ENCODE measurements at regions not wholly inside any gene's neighbourhood (a gene's known extent, or its start where the extent isn't known, plus 50 kb on each side); places are given as distances from the start of the nearest gene placed in this dataset.
A peak's percentile ranks its signal among the peaks of the same experiment; 100 is the strongest.

GRCh38 chr18:46401486-46402070 lies 255.4 kb downstream of the LOXHD1 start:
- H3K27ac ChIP-seq (ENCODE audit: low read length), result no peak overlapping the region
- peaks cover 43% of the 10 kb centered on the region for H3K4me1 ChIP-seq (ENCODE audit: control insufficient read depth, insufficient read depth, low read length)
- 59% methylated on average over 2 of the region's 7 CpGs for WGBS (ENCODE audit: insufficient coverage)

DNA sequence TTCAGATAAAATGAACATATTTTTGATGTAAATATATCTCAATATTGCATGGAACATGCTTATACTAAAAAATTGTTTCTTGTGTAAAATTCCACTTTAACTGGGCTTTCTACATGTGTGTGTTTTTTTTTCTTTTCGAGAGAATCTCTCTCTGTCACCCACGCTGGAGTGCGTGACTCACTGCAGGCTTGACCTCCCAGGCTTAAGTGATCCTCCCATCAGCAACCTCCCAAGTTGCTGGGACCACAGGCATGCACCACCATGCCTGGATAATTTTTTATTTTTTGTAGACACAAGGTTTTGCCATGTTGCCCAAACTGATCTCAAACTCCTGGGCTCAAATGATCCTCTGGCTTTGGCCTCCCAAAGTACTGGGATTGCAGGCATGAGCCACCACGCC lies 254.6 kb downstream of the LOXHD1 start:
- Histone ChIP-seq H3K4me1 (ENCODE audit: control insufficient read depth, insufficient read depth, low read length) (peaks cover 44% of the 10 kb centered on the region), H3K4me3 (ENCODE audit: low read length) (no peak overlapping the region), H3K9me3 (replicated peaks; ENCODE audit: control insufficient read depth, low read depth, low read length) (no peaks in the 10 kb centered on the region), H3K27ac (ENCODE audit: low read length) (no peak overlapping the region), H3K27me3 (ENCODE audit: control insufficient read depth, insufficient read depth, low read length) (no peaks in the 10 kb centered on the region), H3K36me3 (ENCODE audit: control insufficient read depth, insufficient read depth, low read length) (peaks cover 2% of the 10 kb centered on the region)
- no peak for DNase-seq
- WGBS (ENCODE audit: insufficient coverage), result 87% methylated on average over 3 of the region's 4 CpGs

More at GRCh38 chr18:46401486-46402070, 255.4 kb downstream of the LOXHD1 start:
- H3K4me3 ChIP-seq (ENCODE audit: low read length), result no peak overlapping the region
- H3K36me3 ChIP-seq (ENCODE audit: control insufficient read depth, insufficient read depth, low read length), result peaks cover 2% of the 10 kb centered on the region
- H3K9me3 ChIP-seq (replicated peaks; ENCODE audit: control insufficient read depth, low read depth, low read length), result no peaks in the 10 kb centered on the region
- no peak for DNase-seq
- no peaks in the 10 kb centered on the region for H3K27me3 ChIP-seq (ENCODE audit: control insufficient read depth, insufficient read depth, low read length)

GRCh38 chr18:46402945-46403344 lies 254.1 kb downstream of the LOXHD1 start:
- H3K9me3 ChIP-seq (replicated peaks; ENCODE audit: control insufficient read depth, low read depth, low read length), result no peaks in the 10 kb centered on the region
- 64% methylated on average over 1 of the region's 4 CpGs for WGBS (ENCODE audit: insufficient coverage)
- H3K36me3 ChIP-seq (ENCODE audit: control insufficient read depth, insufficient read depth, low read length), result peaks cover 2% of the 10 kb centered on the region
- peaks cover 46% of the 10 kb centered on the region for H3K4me1 ChIP-seq (ENCODE audit: control insufficient read depth, insufficient read depth, low read length)
- H3K27me3 ChIP-seq (ENCODE audit: control insufficient read depth, insufficient read depth, low read length), result no peaks in the 10 kb centered on the region
- DNase-seq, result no peak
- no peak overlapping the region for H3K27ac ChIP-seq (ENCODE audit: low read length)
- H3K4me3 ChIP-seq (ENCODE audit: low read length), result no peak overlapping the region

DNA sequence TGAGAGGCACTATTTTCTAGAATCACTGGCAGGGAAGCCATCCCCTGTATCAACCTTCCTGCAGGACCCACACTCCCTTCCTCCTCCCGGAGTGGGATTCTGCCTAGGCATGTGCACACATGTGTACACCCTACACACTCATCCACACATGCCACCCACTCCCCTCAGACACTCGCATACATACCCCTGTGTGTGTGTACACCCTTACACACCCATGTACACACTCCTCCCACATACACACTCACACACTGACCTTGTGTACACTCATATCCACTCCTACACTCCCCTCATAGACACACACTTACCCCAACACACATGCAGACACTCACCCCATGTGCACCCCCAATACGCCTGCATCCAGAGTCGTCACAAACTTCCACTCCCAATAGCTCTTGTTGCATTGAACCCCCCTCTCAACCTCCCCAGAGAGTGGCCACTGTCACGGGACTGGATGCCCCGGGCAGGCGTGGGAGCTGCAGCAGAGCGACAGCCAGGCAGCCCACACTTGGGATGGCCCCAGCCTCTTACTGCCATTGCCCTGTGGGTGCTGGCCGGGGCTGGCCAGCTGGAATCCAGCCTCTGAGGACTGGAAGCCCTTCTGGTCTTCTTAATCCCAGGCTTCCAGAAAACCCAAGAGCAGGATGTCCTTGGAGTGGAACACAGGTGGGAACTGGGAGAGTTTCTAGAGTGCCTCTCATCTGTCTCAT lies 251.0 kb downstream of the LOXHD1 start:
- WGBS (ENCODE audit: insufficient coverage), result 83% methylated on average over 9 of the region's 9 CpGs
- Histone ChIP-seq H3K9me3 (replicated peaks; ENCODE audit: control insufficient read depth, low read depth, low read length) (no peaks in the 10 kb centered on the region), H3K4me3 (ENCODE audit: low read length) (no peak overlapping the region), H3K4me1 (ENCODE audit: control insufficient read depth, insufficient read depth, low read length) (peaks cover 55% of the 10 kb centered on the region), H3K36me3 (ENCODE audit: control insufficient read depth, insufficient read depth, low read length) (peaks cover 2% of the 10 kb centered on the region), H3K27ac (ENCODE audit: low read length) (peak overlapping the region; percentile 13), H3K27me3 (ENCODE audit: control insufficient read depth, insufficient read depth, low read length) (no peaks in the 10 kb centered on the region)
- no peak for DNase-seq

- 100% methylated on average over 3 of the region's 4 CpGs for WGBS (ENCODE audit: insufficient coverage)
- Histone ChIP-seq H3K36me3 (ENCODE audit: control insufficient read depth, insufficient read depth, low read length) (peaks cover 2% of the 10 kb centered on the region), H3K4me1 (ENCODE audit: control insufficient read depth, insufficient read depth, low read length) (peaks cover 61% of the 10 kb centered on the region)
These were observed 250.5 kb downstream of the LOXHD1 start for GRCh38 chr18:46406539-46406932.

GRCh38 chr18:46407486-46408166 lies 249.4 kb downstream of the LOXHD1 start:
- H3K9me3 ChIP-seq (replicated peaks; ENCODE audit: control insufficient read depth, low read depth, low read length), result no peaks in the 10 kb centered on the region
- H3K4me3 ChIP-seq (ENCODE audit: low read length), result no peak overlapping the region
- peaks cover 72% of the 10 kb centered on the region for H3K4me1 ChIP-seq (ENCODE audit: control insufficient read depth, insufficient read depth, low read length)
- H3K27ac ChIP-seq (ENCODE audit: low read length), result peak overlapping the region; percentile 49
- 71% methylated on average over 5 of the region's 6 CpGs for WGBS (ENCODE audit: insufficient coverage)
- H3K27me3 ChIP-seq (ENCODE audit: control insufficient read depth, insufficient read depth, low read length), result no peaks in the 10 kb centered on the region
- H3K36me3 ChIP-seq (ENCODE audit: control insufficient read depth, insufficient read depth, low read length), result peaks cover 2% of the 10 kb centered on the region
- peak; percentile 47 for DNase-seq

More at GRCh38 chr18:46406539-46406932, 250.5 kb downstream of the LOXHD1 start:
- DNase-seq, result no peak
- H3K4me3 ChIP-seq (ENCODE audit: low read length), result no peak overlapping the region
- H3K9me3 ChIP-seq (replicated peaks; ENCODE audit: control insufficient read depth, low read depth, low read length), result no peaks in the 10 kb centered on the region
- H3K27ac ChIP-seq (ENCODE audit: low read length), result peak overlapping the region; percentile 49
- H3K27me3 ChIP-seq (ENCODE audit: control insufficient read depth, insufficient read depth, low read length), result no peaks in the 10 kb centered on the region

DNA sequence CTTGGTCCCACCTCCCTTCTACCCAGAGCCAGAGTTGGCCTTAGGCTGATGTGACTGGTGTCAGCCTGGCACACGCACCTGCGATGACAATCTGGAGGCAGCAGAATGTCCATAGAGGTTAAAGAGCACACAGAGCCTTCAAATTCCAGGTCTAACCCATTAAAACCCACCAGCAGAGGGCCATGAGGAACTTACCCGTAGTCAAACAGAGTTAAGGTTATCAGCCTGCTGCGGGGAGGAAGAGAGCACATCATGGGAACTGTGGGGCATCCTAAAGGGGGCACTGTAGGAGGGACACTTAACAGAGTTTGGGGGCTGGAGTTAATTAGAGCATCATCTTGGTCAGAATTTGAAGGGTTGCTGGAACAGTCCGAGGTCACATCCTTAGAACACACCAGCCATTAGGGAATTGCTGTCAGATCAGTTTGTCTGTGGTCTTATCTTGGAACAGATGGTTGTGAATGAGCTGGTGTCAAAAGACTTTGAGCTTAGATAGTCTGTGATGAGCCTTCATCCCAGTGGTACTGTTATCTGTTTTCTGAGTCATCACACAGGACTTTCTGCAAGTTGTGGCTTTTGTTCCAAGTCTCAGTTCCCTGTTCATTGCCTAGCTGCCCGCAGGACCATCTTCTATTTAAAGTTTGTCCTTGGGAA lies 248.6 kb downstream of the LOXHD1 start:
- 62% methylated on average over 4 of the region's 6 CpGs for WGBS (ENCODE audit: insufficient coverage)
- no peak overlapping the region for H3K27ac ChIP-seq (ENCODE audit: low read length)
- H3K27me3 ChIP-seq (ENCODE audit: control insufficient read depth, insufficient read depth, low read length), result no peaks in the 10 kb centered on the region
- H3K36me3 ChIP-seq (ENCODE audit: control insufficient read depth, insufficient read depth, low read length), result peaks cover 2% of the 10 kb centered on the region
- H3K4me3 ChIP-seq (ENCODE audit: low read length), result no peak overlapping the region
- peaks cover 80% of the 10 kb centered on the region for H3K4me1 ChIP-seq (ENCODE audit: control insufficient read depth, insufficient read depth, low read length)
- no peaks in the 10 kb centered on the region for H3K9me3 ChIP-seq (replicated peaks; ENCODE audit: control insufficient read depth, low read depth, low read length)
- DNase-seq, result no peak

DNA sequence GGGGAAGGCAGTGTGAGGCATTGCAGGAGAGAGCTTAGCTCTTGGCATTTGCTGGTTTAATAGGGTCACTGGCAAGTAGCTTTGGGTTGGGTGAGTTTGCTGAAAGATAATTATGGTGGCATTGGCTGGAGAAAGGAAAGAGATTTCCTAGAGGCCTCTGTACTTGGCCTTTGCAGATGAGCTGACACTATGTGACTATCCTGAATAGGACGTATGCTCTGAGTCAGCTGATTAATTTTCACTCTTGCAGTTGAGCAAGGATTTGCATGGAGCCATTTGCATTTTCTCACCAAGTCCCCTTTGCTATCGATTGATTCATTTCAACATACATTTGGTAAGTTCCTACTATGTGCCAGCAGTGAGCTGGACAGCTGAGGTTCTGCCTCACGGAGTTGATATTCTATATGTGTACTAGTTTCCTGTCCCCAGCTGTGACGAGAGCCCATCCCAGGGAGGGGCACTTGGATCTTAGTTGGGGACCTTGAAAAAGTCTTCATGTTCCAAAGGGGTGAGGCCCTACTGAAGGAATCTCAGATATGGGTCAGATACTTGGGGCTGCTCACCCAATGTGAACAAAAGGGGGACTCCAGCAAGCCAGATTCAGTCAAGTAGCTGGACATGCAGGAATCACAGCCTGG lies 245.7 kb downstream of the LOXHD1 start:
- Histone ChIP-seq H3K9me3 (replicated peaks; ENCODE audit: control insufficient read depth, low read depth, low read length) (no peaks in the 10 kb centered on the region), H3K4me1 (ENCODE audit: control insufficient read depth, insufficient read depth, low read length) (peaks cover 94% of the 10 kb centered on the region), H3K4me3 (ENCODE audit: low read length) (no peak overlapping the region), H3K27ac (ENCODE audit: low read length) (peak overlapping the region; percentile 94), H3K36me3 (ENCODE audit: control insufficient read depth, insufficient read depth, low read length) (no peaks in the 10 kb centered on the region), H3K27me3 (ENCODE audit: control insufficient read depth, insufficient read depth, low read length) (no peaks in the 10 kb centered on the region)
- DNase-seq, result peak; percentile 38
- WGBS (ENCODE audit: insufficient coverage), result 64% methylated on average over 2 of the region's 4 CpGs

DNA sequence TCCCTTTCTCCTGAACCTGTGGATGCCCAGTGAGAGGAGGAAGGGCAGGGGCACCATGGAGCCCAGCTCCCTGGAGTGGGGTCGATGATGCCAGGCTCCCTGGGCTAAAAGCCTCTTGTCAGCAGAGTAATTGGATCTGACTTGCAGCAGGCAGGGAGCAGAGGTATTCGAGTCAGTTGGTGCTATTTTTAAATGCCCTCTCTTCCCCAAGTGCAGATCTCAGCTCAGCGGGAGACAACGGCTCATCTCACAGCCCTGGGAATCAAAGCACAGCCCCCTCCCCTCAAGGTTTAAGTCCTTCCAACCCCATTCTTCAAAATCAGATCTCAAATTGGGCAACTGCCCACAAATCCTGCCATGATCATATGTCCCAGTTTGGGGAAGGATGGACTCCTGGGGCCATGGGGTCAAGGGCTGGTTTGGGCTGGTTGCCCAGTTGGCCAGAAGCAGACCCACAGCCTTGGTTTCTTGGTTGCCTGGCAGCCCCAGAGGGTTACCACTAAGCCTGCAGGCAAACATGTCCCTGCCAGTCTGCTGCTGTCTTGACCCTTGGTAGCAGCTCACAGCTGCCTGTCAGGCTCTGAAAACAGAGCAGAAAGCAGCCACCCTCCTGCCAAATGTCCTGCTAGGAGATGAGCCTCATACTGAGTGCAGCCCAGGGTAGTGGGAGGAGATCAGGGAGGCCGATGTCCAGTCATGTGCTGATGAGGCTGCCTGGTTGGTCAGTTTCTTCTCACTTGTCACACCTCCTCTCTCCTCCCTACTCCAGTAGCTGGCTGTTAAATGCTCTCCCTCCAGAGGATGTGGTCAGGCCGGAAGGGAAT lies 244.9 kb downstream of the LOXHD1 start:
- Histone ChIP-seq H3K9me3 (replicated peaks; ENCODE audit: control insufficient read depth, low read depth, low read length) (no peaks in the 10 kb centered on the region), H3K27me3 (ENCODE audit: control insufficient read depth, insufficient read depth, low read length) (no peaks in the 10 kb centered on the region), H3K4me3 (ENCODE audit: low read length) (no peak overlapping the region), H3K36me3 (ENCODE audit: control insufficient read depth, insufficient read depth, low read length) (no peaks in the 10 kb centered on the region), H3K27ac (ENCODE audit: low read length) (peak overlapping the region; percentile 94), H3K4me1 (ENCODE audit: control insufficient read depth, insufficient read depth, low read length) (peaks cover 89% of the 10 kb centered on the region)
- WGBS (ENCODE audit: insufficient coverage), result 29% methylated on average over 3 of the region's 6 CpGs
- peak; percentile 86 for DNase-seq

Data from muscle of leg (tissue), 3 donors.